ENCODE measurements at regions not wholly inside any gene's neighbourhood (a gene's known extent, or its start where the extent isn't known, plus 50 kb on each side); places are given as distances from the start of the nearest gene placed in this dataset.
"Not testable (repeated sequence)": the region's sequence is repeated elsewhere in the genome, so short reads cannot be mapped to it uniquely, and the experiment has no call there.

- Histone ChIP-seq H3K4me3 (no peak overlapping the region), H3K36me3 (no peaks in the 10 kb centered on the region), H3K27me3 (no peaks in the 10 kb centered on the region), H3K9me3 (no peaks in the 10 kb centered on the region)
- DNase-seq = no peak
These were observed 729.5 kb upstream of the LMO3 start for GRCh38 chr12:17335487-17335886.

DNA sequence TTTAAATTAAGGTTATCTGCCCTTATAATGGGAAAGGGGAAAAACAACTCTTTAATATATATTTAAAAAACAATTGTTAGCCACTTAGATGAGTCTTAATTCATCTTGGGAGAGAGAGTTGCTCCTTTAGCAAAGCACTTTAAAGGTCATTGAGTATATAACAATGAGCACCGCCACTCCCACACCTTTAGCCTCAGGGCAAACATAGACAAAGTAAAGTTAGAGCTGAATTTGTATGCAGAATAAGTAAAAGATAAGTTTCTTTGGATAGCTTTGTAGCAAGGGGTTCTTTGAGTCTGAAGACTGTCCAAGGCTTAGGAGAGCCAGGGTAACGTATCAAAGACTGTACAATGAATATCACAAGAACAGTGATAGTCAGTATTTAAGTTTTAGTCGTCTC lies 728.8 kb upstream of the LMO3 start:
- no peak overlapping the region for H3K4me3 ChIP-seq
- DNase-seq = no peak
- H3K36me3 ChIP-seq = no peaks in the 10 kb centered on the region
- H3K9me3 ChIP-seq = no peaks in the 10 kb centered on the region
- peaks cover 2% of the 10 kb centered on the region; the same call in 1 of the 2 replicates for H3K27me3 ChIP-seq

DNA sequence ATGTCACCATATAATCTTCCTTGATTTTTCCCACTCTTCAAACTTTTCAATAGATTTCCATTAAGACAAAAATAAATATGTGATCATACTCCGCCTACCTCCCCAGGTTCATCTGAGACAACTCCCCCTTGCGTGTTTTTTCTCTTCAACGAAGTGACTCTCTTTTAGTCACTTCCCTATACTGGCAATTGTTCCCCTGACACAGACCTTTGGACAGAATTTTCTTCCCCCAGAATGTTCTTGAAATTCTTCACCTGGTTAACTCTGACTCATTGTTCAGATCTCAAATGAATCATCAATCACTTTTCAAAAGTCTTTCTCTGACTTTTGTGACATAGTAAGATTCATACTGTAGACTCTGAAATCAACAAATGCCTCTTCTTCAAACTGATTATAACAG lies 727.3 kb upstream of the LMO3 start:
- Histone ChIP-seq H3K4me3 (no peak overlapping the region), H3K9me3 (no peaks in the 10 kb centered on the region), H3K27me3 (peaks cover 2% of the 10 kb centered on the region; the same call in 1 of the 2 replicates), H3K36me3 (no peaks in the 10 kb centered on the region)
- no peak for DNase-seq

GRCh38 chr12:17326649-17327048 lies 720.7 kb upstream of the LMO3 start:
- no peak overlapping the region for H3K4me3 ChIP-seq
- H3K9me3 ChIP-seq = no peaks in the 10 kb centered on the region
- DNase-seq = no peak
- H3K36me3 ChIP-seq = no peaks in the 10 kb centered on the region
- H3K27me3 ChIP-seq = peaks cover 2% of the 10 kb centered on the region; the same call in 1 of the 2 replicates

DNA sequence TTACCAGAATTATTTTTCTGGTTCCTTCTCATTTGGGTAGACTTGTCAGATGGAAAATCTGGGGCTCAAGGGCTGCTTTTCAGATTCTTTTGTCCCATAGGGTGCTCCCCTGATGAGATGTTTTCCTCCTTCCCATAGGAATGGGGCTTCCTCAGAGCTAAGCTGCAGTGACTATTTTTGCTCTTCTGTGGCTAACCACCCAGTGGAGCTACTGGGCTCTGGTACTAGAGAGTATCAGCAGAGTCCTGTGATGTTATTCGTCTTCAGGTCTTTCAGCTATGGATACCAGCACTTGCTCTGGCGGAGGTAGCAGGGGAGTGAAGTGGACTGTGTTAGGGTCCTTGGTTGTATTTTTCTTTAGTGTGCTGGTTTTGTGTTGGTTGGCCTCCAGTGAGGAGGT lies 716.1 kb upstream of the LMO3 start:
- no peak overlapping the region for H3K4me3 ChIP-seq
- no peaks in the 10 kb centered on the region for H3K9me3 ChIP-seq
- H3K36me3 ChIP-seq = no peaks in the 10 kb centered on the region
- H3K27me3 ChIP-seq = no peaks in the 10 kb centered on the region
- no peak for DNase-seq

- no peak for DNase-seq
- Histone ChIP-seq H3K27me3 (no peaks in the 10 kb centered on the region), H3K36me3 (no peaks in the 10 kb centered on the region), H3K4me3 (no peak overlapping the region), H3K9me3 (0 out of 2 replicates have a peak, but pooled peaks cover 4% of the 10 kb centered on the region)
These were observed 698.8 kb upstream of the LMO3 start for GRCh38 chr12:17304503-17305347.

DNA sequence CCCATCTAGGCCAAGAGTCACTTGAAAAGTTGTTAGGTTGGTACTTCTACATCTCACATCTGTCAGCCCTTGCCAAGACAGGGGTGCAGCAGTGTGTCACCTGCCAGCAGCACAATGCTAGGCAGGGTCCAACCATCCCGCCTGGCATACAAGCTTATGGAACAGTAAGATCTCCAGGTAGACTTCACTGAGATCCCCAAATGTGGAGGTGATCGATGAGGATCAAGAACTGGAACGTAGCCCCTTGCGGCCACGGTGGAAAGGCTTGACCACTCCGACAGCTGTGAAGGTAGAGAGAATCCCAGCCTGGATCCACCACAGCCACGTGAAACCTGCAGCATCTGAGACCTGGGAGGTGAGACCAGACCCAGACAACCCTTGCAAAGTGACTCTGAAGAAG lies 696.0 kb upstream of the LMO3 start:
- no peaks in the 10 kb centered on the region for H3K27me3 ChIP-seq
- H3K9me3 ChIP-seq = 0 out of 2 replicates have a peak, but pooled peaks cover 4% of the 10 kb centered on the region
- no peak overlapping the region for H3K4me3 ChIP-seq
- no peak for DNase-seq
- no peaks in the 10 kb centered on the region for H3K36me3 ChIP-seq

GRCh38 chr12:17301544-17301943 lies 695.6 kb upstream of the LMO3 start:
- no peaks in the 10 kb centered on the region for H3K27me3 ChIP-seq
- no peaks in the 10 kb centered on the region for H3K36me3 ChIP-seq
- no peak for DNase-seq
- no peak overlapping the region for H3K4me3 ChIP-seq
- H3K9me3 ChIP-seq = 0 out of 2 replicates have a peak, but pooled peaks cover 4% of the 10 kb centered on the region

- no peak for DNase-seq
- no peaks in the 10 kb centered on the region for H3K27me3 ChIP-seq
- no peaks in the 10 kb centered on the region for H3K36me3 ChIP-seq
These were observed 690.9 kb upstream of the LMO3 start for GRCh38 chr12:17296882-17297281.

GRCh38 chr12:17286874-17287273 lies 680.9 kb upstream of the LMO3 start:
- no peak overlapping the region for H3K4me3 ChIP-seq
- H3K9me3 ChIP-seq = no peaks in the 10 kb centered on the region
- no peak for DNase-seq
- H3K27me3 ChIP-seq = no peaks in the 10 kb centered on the region
- H3K36me3 ChIP-seq = no peaks in the 10 kb centered on the region

More at GRCh38 chr12:17296882-17297281, 690.9 kb upstream of the LMO3 start:
- Histone ChIP-seq H3K9me3 (no peaks in the 10 kb centered on the region), H3K4me3 (no peak overlapping the region)

DNA sequence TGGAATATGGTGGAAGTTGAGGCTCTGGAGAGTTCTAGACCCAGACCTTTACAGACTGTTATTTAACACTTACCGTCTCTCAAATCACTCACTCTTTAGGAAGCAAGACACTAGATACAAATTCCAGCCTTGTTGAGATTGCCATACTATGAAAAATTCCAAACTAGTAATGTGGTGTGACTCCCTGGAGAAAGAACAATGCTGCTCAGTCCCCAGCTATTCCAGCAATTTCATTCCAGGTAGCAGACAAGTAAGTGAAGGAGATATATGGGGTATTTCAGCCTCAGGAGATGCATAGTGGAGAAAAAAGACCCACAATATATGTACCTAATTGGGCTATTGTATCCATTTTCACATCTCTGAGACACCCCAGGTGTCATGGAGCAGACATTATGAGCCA lies 678.9 kb upstream of the LMO3 start:
- H3K27me3 ChIP-seq = no peaks in the 10 kb centered on the region
- no peaks in the 10 kb centered on the region for H3K9me3 ChIP-seq
- no peaks in the 10 kb centered on the region for H3K36me3 ChIP-seq
- no peak for DNase-seq
- no peak overlapping the region for H3K4me3 ChIP-seq

DNA sequence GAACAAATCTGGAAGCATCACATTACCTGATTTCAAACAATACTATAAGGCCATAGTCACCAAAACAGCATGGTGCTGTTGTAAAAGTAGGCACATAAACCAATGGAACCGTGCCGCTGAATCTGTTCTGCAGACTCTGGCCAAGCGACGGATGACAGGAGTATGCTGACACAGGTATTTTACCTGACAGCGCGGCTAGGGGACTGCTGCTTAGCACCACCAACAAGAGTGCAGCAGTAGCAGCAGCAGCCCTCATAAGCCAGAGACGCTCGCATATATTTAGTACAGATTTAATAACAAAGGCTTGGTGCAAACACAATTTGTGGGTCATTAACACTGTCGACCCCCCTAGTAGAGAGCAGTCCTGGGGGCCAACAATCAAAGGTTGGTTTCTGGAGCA lies 677.6 kb upstream of the LMO3 start:
- no peaks in the 10 kb centered on the region for H3K36me3 ChIP-seq
- no peaks in the 10 kb centered on the region for H3K9me3 ChIP-seq
- no peak for DNase-seq
- no peak overlapping the region for H3K4me3 ChIP-seq
- H3K27me3 ChIP-seq = no peaks in the 10 kb centered on the region

GRCh38 chr12:17282169-17282568 lies 676.2 kb upstream of the LMO3 start:
- H3K4me3 ChIP-seq, H3K9me3 ChIP-seq, DNase-seq, H3K36me3 ChIP-seq, H3K27me3 ChIP-seq: not testable (repeated sequence)

GRCh38 chr12:17278946-17279345 lies 673.0 kb upstream of the LMO3 start:
- no peak for DNase-seq
- Histone ChIP-seq H3K36me3 (no peaks in the 10 kb centered on the region), H3K4me3 (no peak overlapping the region), H3K9me3 (no peaks in the 10 kb centered on the region), H3K27me3 (no peaks in the 10 kb centered on the region)

GRCh38 chr12:17276196-17276595 lies 670.2 kb upstream of the LMO3 start:
- no peak for DNase-seq
- Histone ChIP-seq H3K27me3 (no peaks in the 10 kb centered on the region), H3K36me3 (no peaks in the 10 kb centered on the region), H3K4me3 (no peak overlapping the region), H3K9me3 (no peaks in the 10 kb centered on the region)

- H3K36me3 ChIP-seq = no peaks in the 10 kb centered on the region
- H3K9me3 ChIP-seq = no peaks in the 10 kb centered on the region
- H3K4me3 ChIP-seq = no peak overlapping the region
- no peaks in the 10 kb centered on the region for H3K27me3 ChIP-seq
- DNase-seq = no peak
These were observed 660.9 kb upstream of the LMO3 start for GRCh38 chr12:17266856-17267255.

GRCh38 chr12:17264603-17265002 lies 658.6 kb upstream of the LMO3 start:
- DNase-seq = no peak
- Histone ChIP-seq H3K27me3 (no peaks in the 10 kb centered on the region), H3K36me3 (no peaks in the 10 kb centered on the region), H3K9me3 (no peaks in the 10 kb centered on the region), H3K4me3 (no peak overlapping the region)

DNA sequence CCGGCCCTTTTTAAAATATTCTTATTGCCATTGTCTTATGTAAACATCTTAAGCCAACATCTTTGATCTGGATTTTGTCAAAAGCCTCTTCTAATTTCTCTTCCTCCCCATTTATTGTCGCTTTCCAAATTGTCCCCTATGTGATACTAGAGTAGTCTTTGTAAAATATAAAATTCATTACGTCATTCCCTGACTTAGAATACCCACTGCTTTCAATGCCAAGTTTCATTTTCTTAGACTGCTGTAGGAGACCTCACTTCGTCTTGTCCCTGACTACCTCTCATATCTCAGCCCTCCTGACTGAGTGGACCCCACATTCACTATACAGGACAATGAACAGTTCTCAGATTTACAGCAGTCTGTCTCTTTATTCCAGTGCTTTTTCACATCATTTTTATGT lies 633.9 kb upstream of the LMO3 start:
- no peak for DNase-seq
- H3K9me3 ChIP-seq = no peaks in the 10 kb centered on the region
- no peaks in the 10 kb centered on the region for H3K36me3 ChIP-seq
- no peak overlapping the region for H3K4me3 ChIP-seq
- H3K27me3 ChIP-seq = no peaks in the 10 kb centered on the region
